SK-N-SH (cell line): ENCODE measurements at regions not wholly inside any gene's neighbourhood (a gene's known extent, or its start where the extent isn't known, plus 50 kb on each side); places are given as distances from the start of the nearest gene placed in this dataset.

ENCODE experiments used
- CTCF ChIA-PET: fragments of 300-600, 350-600 bp; formaldehyde crosslinking; extraction: SDS; loops from one replicate; lab custom pipeline; 2021; lab: Yijun Ruan, JAX
- POLR2A ChIA-PET: fragments of 350-600 bp; sonication (Branson Sonifier 250); formaldehyde crosslinking; extraction: SDS; loops from one replicate; lab custom pipeline; 2020; ENCODE audit warnings: antibody characterized with exemption, inconsistent platforms; lab: Yijun Ruan, JAX
- DNase-seq: peaks from one replicate; pipeline ENCODE4 v3.0.0; 2012
- H2AFZ ChIP-seq: fragments of 200-600 bp; sonication (generic); 2 replicates; pipeline ENCODE4 v1.8.1; 2016; ENCODE audit warnings: antibody characterized with exemption, mild to moderate bottlenecking, low read depth
- H3F3A ChIP-seq: fragments of 200-600 bp; sonication (generic); replicated peaks from 2 replicates; pipeline ENCODE3; 2016; ENCODE audit warnings: antibody characterized with exemption, mild to moderate bottlenecking; ENCODE audit not compliant: insufficient read depth
- H3K27ac ChIP-seq, 2 experiments: fragments of 200-500 bp in 1 of 2; fragments of 200-600 bp in 1 of 2; sonication (Bioruptor generic) in 1 of 2; sonication (generic), shearing (Covaris generic) in 1 of 2; 2 replicates each; pipeline versions ENCODE4 v1.5.1 to v1.6.1; 2014 to 2016; ENCODE audit warnings: low read depth in 2 of 2, inconsistent platforms in 1 of 2, low read length in 1 of 2, mild to moderate bottlenecking in 1 of 2, mixed read lengths in 1 of 2
- H3K27me3 ChIP-seq: fragments of 200-600 bp; sonication (generic), shearing (Covaris generic); 2 replicates; pipeline ENCODE4 v1.6.1; 2016; ENCODE audit warnings: mixed run types; ENCODE audit not compliant: insufficient read depth
- H3K36me3 ChIP-seq, 2 experiments: fragments of 200-500 bp in 1 of 2; fragments of 200-600 bp in 1 of 2; sonication (Bioruptor generic) in 1 of 2; sonication (generic) in 1 of 2; replicated peaks in 1 of 2; 2 replicates each; pipeline versions ENCODE3 to v1.5.1; 2014 to 2016; ENCODE audit warnings: low read length in 1 of 2, mild to moderate bottlenecking in 1 of 2; ENCODE audit not compliant: insufficient read depth in 2 of 2, control insufficient read depth in 1 of 2
- H3K4me1 ChIP-seq, 2 experiments: fragments of 200-500 bp in 1 of 2; fragments of 200-600 bp in 1 of 2; sonication (Bioruptor generic) in 1 of 2; sonication (generic), shearing (Covaris generic) in 1 of 2; 2 replicates each; pipeline versions ENCODE4 v1.5.1 to v1.6.1; 2014 to 2016; ENCODE audit warnings: low read depth in 1 of 2, low read length in 1 of 2, mixed run types in 1 of 2; ENCODE audit not compliant: insufficient read depth in 2 of 2, control insufficient read depth in 1 of 2
- H3K4me2 ChIP-seq: fragments of 200-600 bp; sonication (generic), shearing (Covaris generic); 2 replicates; pipeline ENCODE4 v1.6.1; 2017; ENCODE audit warnings: mixed run types
- H3K4me3 ChIP-seq, 2 experiments: fragments of 200-500 bp in 1 of 2; fragments of 200-600 bp in 1 of 2; sonication (Bioruptor generic) in 1 of 2; sonication (generic), shearing (Covaris generic) in 1 of 2; 2 replicates each; pipeline versions ENCODE4 v1.5.1 to v1.8.1; 2014 to 2016; ENCODE audit warnings: low read depth in 2 of 2, inconsistent platforms in 1 of 2, low read length in 1 of 2, mild to moderate bottlenecking in 1 of 2, mixed read lengths in 1 of 2, moderate library complexity in 1 of 2
- H3K79me2 ChIP-seq: fragments of 200-600 bp; sonication (generic); 2 replicates; pipeline ENCODE4 v1.8.1; 2017; ENCODE audit warnings: mild to moderate bottlenecking; ENCODE audit not compliant: insufficient read depth
- H3K9ac ChIP-seq: fragments of 200-600 bp; sonication (generic); 2 replicates; pipeline ENCODE4 v1.6.1; 2017; ENCODE audit warnings: mixed run types
- H3K9me2 ChIP-seq: fragments of 200-600 bp; sonication (generic); 2 replicates; pipeline ENCODE4 v1.6.1; 2017; ENCODE audit warnings: mixed run types
- H3K9me3 ChIP-seq: fragments of 200-600 bp; sonication (generic); 2 replicates; pipeline ENCODE4 v1.6.1; 2017; ENCODE audit warnings: mixed run types, mild to moderate bottlenecking, moderate library complexity
- H4K20me1 ChIP-seq: fragments of 200-600 bp; sonication (generic); 2 replicates; pipeline ENCODE4 v1.6.1; 2017; ENCODE audit warnings: mild to moderate bottlenecking, mixed run types; ENCODE audit not compliant: insufficient read depth
- EP300 ChIP-seq, 2 experiments: IDR thresholded peaks; 2 replicates each; pipeline versions ENCODE4 v1.4.0 to v1.6.1; 2012; ENCODE audit warnings: borderline replicate concordance in 1 of 2, low read depth in 1 of 2, low read length in 1 of 2
- EZH2phosphoT487 ChIP-seq: fragments of 200-600 bp; sonication (generic); IDR thresholded peaks from 2 replicates; pipeline ENCODE4 v1.6.1; 2017; ENCODE audit warnings: low read depth, mixed run types, mild to moderate bottlenecking, antibody characterized with exemption, moderate library complexity, borderline replicate concordance
- FOXJ3 ChIP-seq: sonication (generic); formaldehyde crosslinking; IDR thresholded peaks from 2 replicates; pipeline ENCODE4 v1.5.1; 2020; ENCODE audit warnings: mild to moderate bottlenecking, missing genetic modification reagents
- GABPA ChIP-seq: IDR thresholded peaks from 2 replicates; pipeline ENCODE4 v1.4.0; 2012; ENCODE audit warnings: low read depth, mild to moderate bottlenecking
- GATA2 ChIP-seq: sonication (generic); formaldehyde crosslinking; IDR thresholded peaks from 2 replicates; pipeline ENCODE4 v1.5.0; 2020; ENCODE audit warnings: mild to moderate bottlenecking, missing genetic modification reagents
- MAX ChIP-seq: IDR thresholded peaks from 2 replicates; pipeline ENCODE4 v1.4.0; 2012; ENCODE audit warnings: low read depth
- MEF2A ChIP-seq: IDR thresholded peaks from 2 replicates; pipeline ENCODE4 v1.4.0; 2012; ENCODE audit warnings: low read depth, borderline replicate concordance
- MXI1 ChIP-seq: IDR thresholded peaks from 2 replicates; pipeline ENCODE4 v1.6.1; 2012; ENCODE audit warnings: mild to moderate bottlenecking, low read depth, low read length, improper control_type of control experiment
- NFIC ChIP-seq: IDR thresholded peaks from 2 replicates; pipeline ENCODE4 v1.4.0; 2012; ENCODE audit warnings: borderline replicate concordance
- NRF1 ChIP-seq: IDR thresholded peaks from 2 replicates; pipeline ENCODE4 v1.6.1; 2012; ENCODE audit warnings: low read depth, mild to moderate bottlenecking, low read length
- POLR2AphosphoS5 ChIP-seq: IDR thresholded peaks from 2 replicates; pipeline ENCODE4 v1.6.1; 2012; ENCODE audit warnings: low read depth, low read length
- RAD21 ChIP-seq: IDR thresholded peaks from 2 replicates; pipeline ENCODE4 v1.6.1; 2012; ENCODE audit warnings: mild to moderate bottlenecking, low read length
- RCOR1 ChIP-seq: fragments of 150-350 bp; IDR thresholded peaks from 2 replicates; pipeline ENCODE4 v1.6.1; 2017; ENCODE audit warnings: antibody characterized with exemption, low read length
- RFX5 ChIP-seq: IDR thresholded peaks from 2 replicates; pipeline ENCODE4 v1.6.1; 2012; ENCODE audit warnings: mild to moderate bottlenecking, improper control_type of control experiment, low read length
- RXRA ChIP-seq: IDR thresholded peaks from 2 replicates; pipeline ENCODE4 v1.4.0; 2012; ENCODE audit warnings: low read depth, mild to moderate bottlenecking, borderline replicate concordance
- SIN3A ChIP-seq: IDR thresholded peaks from 2 replicates; pipeline ENCODE4 v1.6.1; 2012; ENCODE audit warnings: low read depth, mild to moderate bottlenecking, low read length, moderate library complexity, borderline replicate concordance
- TCF12 ChIP-seq: IDR thresholded peaks from 2 replicates; pipeline ENCODE4 v1.4.0; 2012
- TEAD4 ChIP-seq: IDR thresholded peaks from 2 replicates; pipeline ENCODE4 v1.4.0; 2012; ENCODE audit warnings: mild to moderate bottlenecking, borderline replicate concordance; ENCODE audit not compliant: insufficient read depth
- USF2 ChIP-seq: fragments of 150-350 bp; IDR thresholded peaks from 2 replicates; pipeline ENCODE4 v1.6.1; 2017; ENCODE audit warnings: antibody characterized with exemption, low read length, low read depth, borderline replicate concordance
- YY1 ChIP-seq: IDR thresholded peaks from 2 replicates; pipeline ENCODE4 v1.4.0; 2012; ENCODE audit warnings: low read depth, mild to moderate bottlenecking
- WGBS: methylation state at CpG from one replicate; pipeline ENCODE4 v1.1.6; 2017; ENCODE audit warnings: low lambda C conversion rate; 5-methylcytosine and 5-hydroxymethylcytosine counted together

GRCh38 chrX:124836786-124837185, 482.9 kb upstream of the TEX13C start:
- Histone ChIP-seq H2AFZ (no peak overlapping the region), H3K79me2 (no peaks in the 10 kb centered on the region), H3K4me1 (no peaks in the 10 kb centered on the region), H3F3A (no peaks in the 10 kb centered on the region), H3K4me3 (no peak overlapping the region), H3K9me2 (no peaks in the 10 kb centered on the region), H3K27me3 (no peaks in the 10 kb centered on the region; the same call in 1 of the 2 replicates), H3K27ac (no peak overlapping the region), H3K9ac (no peak overlapping the region), H4K20me1 (no peaks in the 10 kb centered on the region), H3K9me3 (no peaks in the 10 kb centered on the region), H3K4me2 (no peak overlapping the region), H3K36me3 (no peaks in the 10 kb centered on the region)
- TF ChIP-seq MAX: no peak
- no peak for TF ChIP-seq GATA2 (CRISPR knock-in tag)
- no peak for TF ChIP-seq MEF2A
- TF ChIP-seq RCOR1: no peak
- TF ChIP-seq RXRA: no peak
- TF ChIP-seq TCF12: no peak
- TF ChIP-seq YY1: no peak
- no peak for TF ChIP-seq NRF1
- ChIA-PET POLR2A (no interaction called here), CTCF (interaction anchor here (1.3 kb wide), 1 partner anchor 12 kb away, joined by 3 read pairs; no protein-coding TSS in a partner anchor)
- WGBS: 21% methylated on average over 3 of the region's 3 CpGs
- DNase-seq: no peak

GRCh38 chrX:124842205-124842604, 477.5 kb upstream of the TEX13C start:
- H3K9me3 ChIP-seq: no peaks in the 10 kb centered on the region
- no peaks in the 10 kb centered on the region for H3K79me2 ChIP-seq
- no peak overlapping the region for H3K27ac ChIP-seq
- H3K27me3 ChIP-seq: no peaks in the 10 kb centered on the region
- H2AFZ ChIP-seq: no peak overlapping the region
- no peak overlapping the region for H3K9ac ChIP-seq
- no peaks in the 10 kb centered on the region for H3K4me1 ChIP-seq
- POLR2A ChIA-PET: no interaction called here
- CTCF ChIA-PET: no interaction called here
- H4K20me1 ChIP-seq: no peaks in the 10 kb centered on the region
- WGBS: 34% methylated on average over 2 of the region's 2 CpGs
- H3F3A ChIP-seq: no peaks in the 10 kb centered on the region
- TF ChIP-seq USF2 (no peak), YY1 (no peak), POLR2AphosphoS5 (no peak), NFIC (no peak), RFX5 (no peak), TEAD4 (no peak), RAD21 (no peak), MXI1 (no peak), GABPA (no peak), SIN3A (no peak), FOXJ3 (CRISPR knock-in tag) (no peak), EZH2phosphoT487 (no peak), EP300 (IDR thresholded peaks at IDR 0.05; ENCODE audit: borderline replicate concordance in 1 of 2, low read depth in 1 of 2, low read length in 1 of 2) (no peak)
- no peak overlapping the region for H3K4me2 ChIP-seq
- no peak for DNase-seq
- H3K36me3 ChIP-seq: no peaks in the 10 kb centered on the region
- no peak overlapping the region for H3K4me3 ChIP-seq
- no peaks in the 10 kb centered on the region for H3K9me2 ChIP-seq
